ENCODE measurements at regions not wholly inside any gene's neighbourhood (a gene's known extent, or its start where the extent isn't known, plus 50 kb on each side); places are given as distances from the start of the nearest gene placed in this dataset.
"Not testable (repeated sequence)": the region's sequence is repeated elsewhere in the genome, so short reads cannot be mapped to it uniquely, and the experiment has no call there.

DNA sequence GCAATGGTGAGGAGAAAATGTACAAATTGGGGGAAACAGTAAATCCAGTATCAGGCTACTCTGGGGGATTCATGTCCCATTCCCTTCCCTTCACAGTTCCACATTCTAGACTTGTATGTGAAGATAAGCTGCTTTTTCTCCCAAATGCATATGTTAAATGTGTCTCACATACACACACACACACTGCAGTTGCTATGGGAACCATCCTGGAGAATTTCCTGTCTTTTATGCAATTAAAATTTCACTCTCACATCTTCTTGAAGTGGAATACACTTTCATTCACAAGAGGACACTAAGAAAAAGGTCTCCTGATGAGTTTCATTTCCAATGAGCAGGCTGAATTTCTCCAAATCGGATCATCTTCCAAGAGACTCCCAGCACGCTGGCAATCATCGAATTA is 366.0 kb downstream of the LRATD1 start:
- ChIA-PET POLR2A (no interaction called here), CTCF (no interaction called here)
- no peak for TF ChIP-seq POLR2AphosphoS5 (IDR thresholded peaks at IDR 0.05; ENCODE audit: low read depth, low read length)
- no peak for TF ChIP-seq TCF7L2 (IDR thresholded peaks at IDR 0.05; ENCODE audit: low read depth, low read length)
- TF ChIP-seq, protein P1, sequence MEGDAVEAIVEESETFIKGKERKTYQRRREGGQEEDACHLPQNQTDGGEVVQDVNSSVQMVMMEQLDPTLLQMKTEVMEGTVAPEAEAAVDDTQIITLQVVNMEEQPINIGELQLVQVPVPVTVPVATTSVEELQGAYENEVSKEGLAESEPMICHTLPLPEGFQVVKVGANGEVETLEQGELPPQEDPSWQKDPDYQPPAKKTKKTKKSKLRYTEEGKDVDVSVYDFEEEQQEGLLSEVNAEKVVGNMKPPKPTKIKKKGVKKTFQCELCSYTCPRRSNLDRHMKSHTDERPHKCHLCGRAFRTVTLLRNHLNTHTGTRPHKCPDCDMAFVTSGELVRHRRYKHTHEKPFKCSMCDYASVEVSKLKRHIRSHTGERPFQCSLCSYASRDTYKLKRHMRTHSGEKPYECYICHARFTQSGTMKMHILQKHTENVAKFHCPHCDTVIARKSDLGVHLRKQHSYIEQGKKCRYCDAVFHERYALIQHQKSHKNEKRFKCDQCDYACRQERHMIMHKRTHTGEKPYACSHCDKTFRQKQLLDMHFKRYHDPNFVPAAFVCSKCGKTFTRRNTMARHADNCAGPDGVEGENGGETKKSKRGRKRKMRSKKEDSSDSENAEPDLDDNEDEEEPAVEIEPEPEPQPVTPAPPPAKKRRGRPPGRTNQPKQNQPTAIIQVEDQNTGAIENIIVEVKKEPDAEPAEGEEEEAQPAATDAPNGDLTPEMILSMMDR (IDR thresholded peaks at IDR 0.05): no peak
- TF ChIP-seq, protein P2, sequence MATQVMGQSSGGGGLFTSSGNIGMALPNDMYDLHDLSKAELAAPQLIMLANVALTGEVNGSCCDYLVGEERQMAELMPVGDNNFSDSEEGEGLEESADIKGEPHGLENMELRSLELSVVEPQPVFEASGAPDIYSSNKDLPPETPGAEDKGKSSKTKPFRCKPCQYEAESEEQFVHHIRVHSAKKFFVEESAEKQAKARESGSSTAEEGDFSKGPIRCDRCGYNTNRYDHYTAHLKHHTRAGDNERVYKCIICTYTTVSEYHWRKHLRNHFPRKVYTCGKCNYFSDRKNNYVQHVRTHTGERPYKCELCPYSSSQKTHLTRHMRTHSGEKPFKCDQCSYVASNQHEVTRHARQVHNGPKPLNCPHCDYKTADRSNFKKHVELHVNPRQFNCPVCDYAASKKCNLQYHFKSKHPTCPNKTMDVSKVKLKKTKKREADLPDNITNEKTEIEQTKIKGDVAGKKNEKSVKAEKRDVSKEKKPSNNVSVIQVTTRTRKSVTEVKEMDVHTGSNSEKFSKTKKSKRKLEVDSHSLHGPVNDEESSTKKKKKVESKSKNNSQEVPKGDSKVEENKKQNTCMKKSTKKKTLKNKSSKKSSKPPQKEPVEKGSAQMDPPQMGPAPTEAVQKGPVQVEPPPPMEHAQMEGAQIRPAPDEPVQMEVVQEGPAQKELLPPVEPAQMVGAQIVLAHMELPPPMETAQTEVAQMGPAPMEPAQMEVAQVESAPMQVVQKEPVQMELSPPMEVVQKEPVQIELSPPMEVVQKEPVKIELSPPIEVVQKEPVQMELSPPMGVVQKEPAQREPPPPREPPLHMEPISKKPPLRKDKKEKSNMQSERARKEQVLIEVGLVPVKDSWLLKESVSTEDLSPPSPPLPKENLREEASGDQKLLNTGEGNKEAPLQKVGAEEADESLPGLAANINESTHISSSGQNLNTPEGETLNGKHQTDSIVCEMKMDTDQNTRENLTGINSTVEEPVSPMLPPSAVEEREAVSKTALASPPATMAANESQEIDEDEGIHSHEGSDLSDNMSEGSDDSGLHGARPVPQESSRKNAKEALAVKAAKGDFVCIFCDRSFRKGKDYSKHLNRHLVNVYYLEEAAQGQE (IDR thresholded peaks at IDR 0.05; ENCODE audit: insufficient read depth in 1 of 2, low read depth in 2 of 2, low read length in 1 of 2): no peak
- no peak for TF ChIP-seq SIN3A (IDR thresholded peaks at IDR 0.05; ENCODE audit: borderline replicate concordance, insufficient read depth, low read depth, low read length)
- no peak overlapping the region for H3K27ac ChIP-seq (ENCODE audit: low read length)
- H3K36me3 ChIP-seq (ENCODE audit: control insufficient read depth, insufficient read depth, low read length): no peaks in the 10 kb centered on the region
- ATAC-seq (no peak), DNase-seq (ENCODE audit: low read depth, low spot score) (no peak)
- no peaks in the 10 kb centered on the region for H3K27me3 ChIP-seq (ENCODE audit: control insufficient read depth, insufficient read depth, low read length)
- in situ Hi-C loops (cut with HindIII; ENCODE audit: low pct_unique_long_range_greater_than_20kb, low sequenced_read_pairs): no loop called here
- no peaks in the 10 kb centered on the region for H3K4me1 ChIP-seq (ENCODE audit: control insufficient read depth, insufficient read depth, low read length)
- no peak overlapping the region for H3K4me3 ChIP-seq (ENCODE audit: low read depth in 2 of 2, low read length in 2 of 2)
- H3K9me3 ChIP-seq (ENCODE audit: control insufficient read depth, insufficient read depth, low read depth, low read length): no peaks in the 10 kb centered on the region
- BruUV-seq (replicated peaks): no TSS peak
- intact Hi-C loops (cut with micrococcal nuclease; ENCODE audit: unreplicated experiment): no loop called here

DNA sequence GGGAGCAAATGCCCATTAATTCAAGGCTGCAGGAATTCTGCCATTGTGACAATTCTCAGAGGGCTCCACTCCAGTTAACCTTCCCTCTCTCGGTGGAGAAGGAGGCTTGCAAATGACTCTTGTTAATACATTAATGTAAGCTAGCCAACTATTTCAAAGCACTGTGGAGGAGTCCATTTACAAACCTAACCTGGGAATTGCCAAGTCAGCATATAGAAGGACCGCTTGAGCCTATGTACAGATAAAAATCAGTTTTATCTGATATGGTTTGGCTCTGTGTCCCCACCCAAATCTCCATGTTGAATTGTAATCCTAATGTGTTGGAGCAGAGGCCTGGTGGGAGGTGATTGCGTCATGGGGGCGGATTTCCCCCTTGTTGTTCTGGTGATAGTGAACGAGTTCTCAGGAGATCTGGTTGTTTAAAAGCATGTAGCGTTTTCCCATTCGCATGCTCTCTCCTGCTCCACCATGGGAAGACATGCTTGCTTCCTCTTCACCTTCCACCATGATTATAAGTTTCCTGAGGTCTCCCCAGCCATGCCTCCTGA is 366.7 kb downstream of the LRATD1 start:
- Histone ChIP-seq H3K27ac (ENCODE audit: low read length) (no peak overlapping the region), H3K27me3 (ENCODE audit: control insufficient read depth, insufficient read depth, low read length) (no peaks in the 10 kb centered on the region), H3K4me3 (ENCODE audit: low read depth in 2 of 2, low read length in 2 of 2) (no peak overlapping the region), H3K4me1 (ENCODE audit: control insufficient read depth, insufficient read depth, low read length) (no peaks in the 10 kb centered on the region), H3K9me3 (ENCODE audit: control insufficient read depth, insufficient read depth, low read depth, low read length) (no peaks in the 10 kb centered on the region), H3K36me3 (ENCODE audit: control insufficient read depth, insufficient read depth, low read length) (no peaks in the 10 kb centered on the region)
- ATAC-seq (no peak), DNase-seq (ENCODE audit: low read depth, low spot score) (no peak)
- intact Hi-C loops (cut with micrococcal nuclease; ENCODE audit: unreplicated experiment) (no loop called here), in situ Hi-C loops (cut with HindIII; ENCODE audit: low pct_unique_long_range_greater_than_20kb, low sequenced_read_pairs) (no loop called here)
- CTCF ChIA-PET: no interaction called here
- no peak for TF ChIP-seq TCF7L2 (IDR thresholded peaks at IDR 0.05; ENCODE audit: low read depth, low read length)
- TF ChIP-seq, protein P1 (IDR thresholded peaks at IDR 0.05): no peak
- no peak for TF ChIP-seq POLR2AphosphoS5 (IDR thresholded peaks at IDR 0.05; ENCODE audit: low read depth, low read length)
- TF ChIP-seq SIN3A (IDR thresholded peaks at IDR 0.05; ENCODE audit: borderline replicate concordance, insufficient read depth, low read depth, low read length): no peak
- TF ChIP-seq, protein P2 (IDR thresholded peaks at IDR 0.05; ENCODE audit: insufficient read depth in 1 of 2, low read depth in 2 of 2, low read length in 1 of 2): no peak
- POLR2A ChIA-PET: no interaction called here
- BruUV-seq (replicated peaks): no TSS peak

DNA sequence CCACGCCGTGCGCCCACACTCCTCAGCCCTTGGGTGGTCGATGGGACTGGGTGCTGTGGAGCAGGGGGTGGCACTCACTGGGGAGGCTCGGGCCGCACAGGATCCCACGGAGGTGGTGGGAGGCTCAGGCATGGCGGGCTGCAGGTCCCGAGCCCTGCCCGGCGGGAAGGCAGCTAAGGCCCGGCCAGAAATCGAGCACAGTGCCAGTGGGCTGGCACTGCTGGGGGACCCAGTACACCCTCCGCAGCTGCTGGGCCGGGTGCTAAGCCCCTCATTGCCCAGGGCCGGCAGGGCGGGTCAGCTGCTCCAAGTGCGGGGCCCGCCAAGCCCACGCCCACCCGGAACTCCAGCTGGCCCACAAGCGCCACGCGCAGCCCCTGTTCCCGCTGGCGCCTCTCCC is 370.0 kb downstream of the LRATD1 start:
- BruUV-seq (replicated peaks); POLR2A ChIA-PET; intact Hi-C loops (cut with micrococcal nuclease; ENCODE audit: unreplicated experiment); DNase-seq (ENCODE audit: low read depth, low spot score); ATAC-seq; H3K36me3 ChIP-seq (ENCODE audit: control insufficient read depth, insufficient read depth, low read length); in situ Hi-C loops (cut with HindIII; ENCODE audit: low pct_unique_long_range_greater_than_20kb, low sequenced_read_pairs); H3K27me3 ChIP-seq (ENCODE audit: control insufficient read depth, insufficient read depth, low read length); H3K4me3 ChIP-seq (ENCODE audit: low read depth in 2 of 2, low read length in 2 of 2); H3K27ac ChIP-seq (ENCODE audit: low read length); H3K9me3 ChIP-seq (ENCODE audit: control insufficient read depth, insufficient read depth, low read depth, low read length); H3K4me1 ChIP-seq (ENCODE audit: control insufficient read depth, insufficient read depth, low read length); CTCF ChIA-PET: not testable (repeated sequence)

All from Panc1 (cell line).